Left ventricle myocardium superior (tissue), 1 donor: ENCODE measurements at regions not wholly inside any gene's neighbourhood (a gene's known extent, or its start where the extent isn't known, plus 50 kb on each side); places are given as distances from the start of the nearest gene placed in this dataset.
"Not testable (repeated sequence)": the region's sequence is repeated elsewhere in the genome, so short reads cannot be mapped to it uniquely, and the experiment has no call there.

Experiments used
- ATAC-seq: fragments of 200-7000 bp; cut with Tn5 transposase; one replicate; pipeline ENCODE4 v1.9.1; 2020; ENCODE audit warnings: mild to moderate bottlenecking, moderate library complexity
- DNase-seq: peaks from one replicate; pipeline ENCODE4 v3.0.0-alpha.2; 2020
- intact Hi-C: fragments of 100-400 bp; cut with micrococcal nuclease; formaldehyde crosslinking; loops from one replicate; pipeline ENCODE4 v1.11.0; 2022
- donor health status: DM: no; HTN: yes; CAD: no; lungs with severe emphysema.

- DNase-seq (no peak), ATAC-seq (no peak)
- intact Hi-C loops = no loop called here
Measured at GRCh38 chr5:27124590-27124989, 86.2 kb upstream of the CDH9 start.

- ATAC-seq, DNase-seq, intact Hi-C loops: not testable (repeated sequence)
Measured at GRCh38 chr5:27119736-27120321, 81.4 kb upstream of the CDH9 start.

- intact Hi-C loops = no loop called here
- no peak for DNase-seq
- ATAC-seq = no peak
Measured at GRCh38 chr5:27103486-27103885, 65.1 kb upstream of the CDH9 start.

DNA sequence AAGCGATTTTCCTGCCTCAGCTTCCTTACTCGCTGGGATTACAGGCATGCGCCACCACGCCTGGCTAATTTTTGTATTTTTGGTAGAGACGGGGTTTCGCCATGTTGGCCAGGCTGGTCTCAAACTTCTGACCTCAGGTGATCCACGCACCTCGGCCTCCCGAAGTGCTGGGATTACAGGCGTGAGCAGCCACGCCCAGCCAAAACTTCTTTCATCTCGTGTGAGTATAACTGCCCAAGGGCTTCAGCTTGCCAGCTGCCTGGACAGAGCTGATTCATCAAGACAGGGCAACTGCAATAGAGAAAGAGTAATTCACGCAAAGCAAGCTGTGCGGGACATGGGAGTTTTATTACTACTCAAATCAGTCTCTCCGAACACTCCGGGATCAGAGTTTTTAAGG is 57.4 kb upstream of the CDH9 start:
- intact Hi-C loops, ATAC-seq, DNase-seq: not testable (repeated sequence)

DNA sequence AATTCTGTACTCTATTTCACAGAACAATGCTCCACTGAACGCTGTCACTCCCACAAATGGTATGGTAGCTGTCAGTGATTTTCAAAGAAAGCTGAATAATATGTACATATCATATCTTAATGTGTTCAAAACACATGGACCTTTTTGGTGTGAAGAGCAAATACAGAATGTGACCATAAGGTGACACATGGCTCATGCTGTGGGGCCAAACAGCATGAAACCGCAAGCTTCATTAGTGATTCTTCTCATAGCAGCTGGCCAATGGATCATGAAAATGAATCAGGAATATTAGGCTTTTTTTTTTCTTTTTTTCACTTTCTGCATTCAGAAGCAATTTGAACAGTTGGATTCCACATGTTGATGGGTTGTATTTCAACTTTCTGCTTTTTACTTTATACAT is 54.9 kb upstream of the CDH9 start:
- no peak for DNase-seq
- ATAC-seq = no peak
- intact Hi-C loops = no loop called here

GRCh38 chr5:27091858-27092257 is 53.5 kb upstream of the CDH9 start:
- intact Hi-C loops = no loop called here
- ATAC-seq (no peak), DNase-seq (no peak)

GRCh38 chr5:27088822-27089221 is 50.4 kb upstream of the CDH9 start:
- intact Hi-C loops, DNase-seq, ATAC-seq: not testable (repeated sequence)
